Aorta (tissue), 5 donors: ENCODE measurements at regions not wholly inside any gene's neighbourhood (a gene's known extent, or its start where the extent isn't known, plus 50 kb on each side); places are given as distances from the start of the nearest gene placed in this dataset.
A peak's percentile ranks its signal among the peaks of the same experiment; 100 is the strongest.

Experiments used
- ATAC-seq: fragments of 200-7000 bp; cut with Tn5 transposase; one replicate; pipeline ENCODE4 v1.9.1; 2022; ENCODE audit warnings: moderate library complexity; ENCODE audit not compliant: low FRiP score
- DNase-seq, 2 donors: peaks; one replicate each; pipeline ENCODE4 v3.0.0-alpha.2; 2020
- H3K27ac ChIP-seq, 2 donors: one replicate each; pipeline ENCODE4 v1.5.1; 2013; ENCODE audit warnings: low read length in 2 of 2, mild to moderate bottlenecking in 2 of 2, moderate library complexity in 2 of 2, control low read depth in 1 of 2, inconsistent platforms in 1 of 2, low read depth in 1 of 2
- H3K27me3 ChIP-seq, 2 donors: one replicate each; pipeline ENCODE4 v1.6.1; 2013; ENCODE audit warnings: control low read depth in 1 of 2, low read length in 1 of 2, mild to moderate bottlenecking in 1 of 2, moderate library complexity in 1 of 2; ENCODE audit not compliant: insufficient read depth in 2 of 2, control insufficient read depth in 1 of 2
- H3K36me3 ChIP-seq, 2 donors: one replicate each; pipeline ENCODE4 v1.6.1; 2013; ENCODE audit warnings: control low read depth in 1 of 2, low read length in 1 of 2, mild to moderate bottlenecking in 1 of 2; ENCODE audit not compliant: insufficient read depth in 2 of 2, control insufficient read depth in 1 of 2
- H3K4me1 ChIP-seq, 2 donors: one replicate each; pipeline ENCODE4 v1.6.1; 2013; ENCODE audit warnings: low read length in 2 of 2, control low read depth in 1 of 2, mild to moderate bottlenecking in 1 of 2, moderate library complexity in 1 of 2; ENCODE audit not compliant: insufficient read depth in 2 of 2, control insufficient read depth in 1 of 2
- H3K4me3 ChIP-seq, 2 donors: one replicate each; pipeline ENCODE4 v1.5.1; 2013; ENCODE audit warnings: low read length in 2 of 2, control low read depth in 1 of 2, mild to moderate bottlenecking in 1 of 2
- H3K9me3 ChIP-seq: one replicate; pipeline ENCODE4 v1.6.1; 2013; ENCODE audit warnings: mild to moderate bottlenecking, low read length; ENCODE audit not compliant: control insufficient read depth
- WGBS, 2 donors: extraction: QIAGEN DNeasy Blood & Tissue Kit; methylation state at CpG; one replicate each; pipeline ENCODE4 v1.1.7; 2013; 5-methylcytosine and 5-hydroxymethylcytosine counted together
- intact Hi-C, 2 donors: fragments of 100-400 bp; cut with DNase I; formaldehyde crosslinking; loops; one replicate each; pipeline versions ENCODE4 v1.14.2 to v1.15.0; 2022
- donor health status: healthy with polysubstance abuse.
- donor health status: Bipolar disorder and iron deficiency.
- donor health status: DM: no; HTN: no; CAD: no.
- donor health status: DM: no; HTN: no; CAD: no.
- donor health status: DM: yes; HTN: yes; CAD: no.

DNA sequence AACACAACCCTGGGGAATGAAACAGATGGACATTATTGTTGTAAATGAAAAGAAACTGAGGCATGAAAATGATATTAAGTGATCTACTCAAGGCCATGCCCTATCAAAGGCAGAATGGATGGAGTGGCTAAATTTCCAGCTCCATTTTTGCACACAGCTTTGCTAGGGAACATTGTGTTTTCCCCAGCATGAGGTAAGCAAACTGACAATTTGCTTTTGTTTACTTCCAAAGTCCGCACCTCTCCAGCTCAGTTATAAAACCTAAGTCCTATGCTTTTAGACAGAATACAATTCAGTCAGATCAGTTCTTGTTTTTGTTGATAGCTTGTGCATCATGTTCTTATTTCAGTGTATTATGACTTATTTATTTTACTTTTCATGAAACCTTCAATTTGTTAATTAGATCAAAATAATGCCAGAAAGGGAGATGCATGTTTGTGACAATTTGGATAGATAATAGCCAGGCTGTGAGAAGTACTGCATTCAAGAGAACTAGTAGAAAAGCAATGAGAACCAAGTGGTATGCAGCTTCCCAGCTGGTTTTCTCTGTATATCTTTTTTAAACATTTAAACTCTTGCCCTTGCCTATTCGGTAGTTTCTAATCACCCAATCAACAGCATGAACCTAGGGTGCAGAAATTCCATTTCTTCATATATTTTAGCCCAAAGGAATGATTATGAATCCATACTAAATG lies 380.8 kb downstream of the SPATA31D1 start:
- intact Hi-C loops, result no loop called here
- 70 to 77% methylated on average over 2 of the region's 2 CpGs for WGBS, 2 donors

DNA sequence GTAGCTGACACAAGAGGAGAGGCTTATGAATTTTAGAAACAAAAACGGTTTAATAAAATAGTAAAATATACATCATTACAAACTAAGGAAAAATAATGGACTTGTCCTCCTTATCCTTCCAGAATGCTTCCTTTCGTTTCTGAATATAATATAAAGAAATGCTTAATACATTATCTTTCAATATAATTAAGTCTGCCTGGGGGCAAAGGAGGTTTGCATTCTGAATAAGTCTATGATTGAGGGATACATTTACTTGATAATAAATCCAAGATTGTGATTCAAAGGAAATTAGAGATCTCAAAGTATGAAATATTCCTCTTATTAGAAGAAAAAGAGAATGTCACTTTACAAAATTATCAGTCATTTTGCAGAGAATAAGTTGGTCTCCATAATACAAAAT lies 386.5 kb downstream of the SPATA31D1 start:
- no peak for ATAC-seq
- intact Hi-C loops, result no loop called here
- Histone ChIP-seq H3K4me1 (no peaks in the 10 kb centered on the region), H3K4me3 (no peak overlapping the region), H3K27ac (no peak overlapping the region), H3K27me3 (no peaks in the 10 kb centered on the region), H3K9me3 (no peaks in the 10 kb centered on the region), H3K36me3 (no peaks in the 10 kb centered on the region)
- 83 to 85% methylated on average over 2 of the region's 2 CpGs for WGBS, 2 donors
- no peak for DNase-seq

More for the DNA sequence above, 380.8 kb downstream of the SPATA31D1 start:
- Histone ChIP-seq H3K36me3 (no peaks in the 10 kb centered on the region), H3K27ac (no peak overlapping the region), H3K4me1 (no peaks in the 10 kb centered on the region), H3K4me3 (no peak overlapping the region), H3K27me3 (no peaks in the 10 kb centered on the region), H3K9me3 (no peaks in the 10 kb centered on the region)
- ATAC-seq (no peak), DNase-seq (no peak)

DNA sequence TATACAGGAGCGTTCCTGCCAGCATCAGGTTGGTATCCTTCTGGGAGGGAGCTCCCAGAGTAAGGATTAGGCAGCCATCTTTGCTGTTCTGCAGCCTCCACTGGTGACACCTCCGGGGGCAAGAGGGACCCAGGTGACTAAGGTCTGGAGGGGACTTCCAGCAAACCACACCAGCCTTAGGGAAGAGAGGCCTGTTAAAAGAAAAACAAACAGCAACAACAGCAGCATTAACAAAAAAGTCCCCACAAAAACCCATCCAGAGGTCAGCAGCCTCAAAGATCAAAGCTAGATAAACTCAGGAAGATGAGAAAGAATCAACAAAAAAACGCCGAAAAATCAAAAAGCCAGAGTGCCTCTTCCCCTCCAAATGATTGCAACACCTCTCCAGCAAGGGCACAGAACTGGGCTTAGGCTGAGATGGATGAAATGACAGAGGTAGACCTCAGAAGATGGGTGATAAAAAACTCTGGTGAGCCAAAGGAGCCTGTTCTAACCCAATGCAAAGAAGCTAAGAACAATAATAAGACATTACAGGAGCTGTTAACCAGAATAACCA lies 388.2 kb downstream of the SPATA31D1 start:
- no peak overlapping the region for H3K27ac ChIP-seq
- intact Hi-C loops, result no loop called here
- H3K9me3 ChIP-seq, result no peaks in the 10 kb centered on the region
- H3K27me3 ChIP-seq, result no peaks in the 10 kb centered on the region
- WGBS, 2 donors, result 89 to 93% methylated on average over 4 of the region's 4 CpGs
- H3K36me3 ChIP-seq, result no peaks in the 10 kb centered on the region
- DNase-seq (no peak), ATAC-seq (no peak)
- no peaks in the 10 kb centered on the region for H3K4me1 ChIP-seq
- H3K4me3 ChIP-seq, result no peak overlapping the region

DNA sequence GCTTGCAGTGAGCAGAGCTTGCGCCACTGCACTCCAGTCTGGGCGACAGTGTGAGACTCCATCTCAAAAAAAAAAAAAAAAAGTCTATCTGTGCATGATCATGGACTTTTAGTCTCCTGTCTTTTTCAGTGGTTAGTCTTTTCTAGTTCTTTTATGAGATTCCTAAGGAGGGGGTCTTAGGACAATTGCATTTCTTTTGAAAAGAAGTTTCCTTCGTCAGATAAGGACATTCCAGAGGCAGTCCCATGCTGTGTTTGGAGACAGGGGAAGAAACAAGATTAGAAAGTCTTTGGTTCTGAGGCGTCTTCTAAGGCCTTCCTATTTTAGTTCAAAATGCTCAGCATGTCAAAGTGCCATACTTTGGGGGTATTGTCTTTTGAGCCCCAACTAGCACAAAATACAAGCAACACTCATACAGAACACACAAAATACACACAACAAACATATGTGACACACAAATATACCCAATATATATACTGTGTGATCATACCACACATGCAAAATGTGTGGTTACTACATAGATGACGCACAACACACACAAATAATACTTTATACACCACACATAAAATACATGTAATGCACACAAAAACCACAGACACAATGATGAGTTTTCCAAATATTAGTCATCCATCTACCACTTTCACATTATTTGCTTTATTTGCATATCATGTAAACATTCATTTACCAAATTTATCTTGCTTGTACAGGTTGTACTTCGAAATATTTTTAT lies 394.5 kb downstream of the SPATA31D1 start:
- H3K36me3 ChIP-seq, result no peaks in the 10 kb centered on the region
- DNase-seq (no peak), ATAC-seq (no peak)
- H3K9me3 ChIP-seq, result no peaks in the 10 kb centered on the region
- H3K4me3 ChIP-seq, result no peak overlapping the region
- H3K27me3 ChIP-seq, result no peaks in the 10 kb centered on the region
- intact Hi-C loops, result no loop called here
- H3K27ac ChIP-seq, result no peak overlapping the region
- H3K4me1 ChIP-seq, result no peaks in the 10 kb centered on the region
- WGBS, 2 donors, result 87 to 88% methylated on average over 6 of the region's 6 CpGs

DNA sequence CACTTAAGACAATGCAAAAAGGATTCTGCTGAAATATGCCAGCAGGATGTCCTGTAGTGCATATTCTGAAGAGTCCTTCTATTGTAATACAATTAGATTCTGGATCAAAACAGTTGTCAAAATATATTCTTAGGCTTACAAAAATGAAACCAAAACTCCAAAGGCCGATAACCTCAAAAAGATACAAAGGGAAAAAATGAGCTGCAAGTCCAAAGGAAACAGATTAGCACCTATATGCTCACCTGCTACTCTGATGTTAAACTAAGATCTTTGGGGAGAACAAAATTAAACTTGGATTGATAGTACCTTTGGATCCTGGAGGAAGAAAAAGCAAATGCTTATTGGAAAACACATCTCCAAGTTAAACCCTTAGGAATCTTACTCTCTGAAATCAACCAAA lies 397.1 kb downstream of the SPATA31D1 start:
- H3K27me3 ChIP-seq, result no peaks in the 10 kb centered on the region
- H3K4me3 ChIP-seq, result no peak overlapping the region
- 78 to 84% methylated on average over 1 of the region's 1 CpG for WGBS, 2 donors
- DNase-seq (no peak), ATAC-seq (no peak)
- no peak overlapping the region for H3K27ac ChIP-seq
- H3K4me1 ChIP-seq, result no peaks in the 10 kb centered on the region
- intact Hi-C loops, result no loop called here
- no peaks in the 10 kb centered on the region for H3K9me3 ChIP-seq
- H3K36me3 ChIP-seq, result no peaks in the 10 kb centered on the region

DNA sequence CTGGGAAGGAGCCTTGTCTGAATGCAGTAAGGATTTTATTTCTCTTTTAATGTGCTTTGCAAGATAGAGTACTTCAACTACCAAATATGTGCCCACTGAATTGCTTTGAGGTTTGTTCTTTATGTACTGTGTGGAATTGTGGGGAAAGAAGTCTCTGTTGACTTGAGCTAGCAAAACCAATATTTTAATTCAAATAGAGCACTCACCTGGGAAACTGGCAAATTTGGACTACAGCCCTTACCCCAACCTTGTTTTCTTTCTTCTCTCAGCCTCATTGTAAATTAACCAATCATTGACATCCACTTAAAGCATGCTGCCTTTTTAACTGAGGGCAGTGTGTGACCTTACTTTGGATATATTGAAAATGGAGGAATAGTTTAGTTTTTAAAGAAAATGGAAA lies 409.0 kb downstream of the SPATA31D1 start:
- intact Hi-C loops, result no loop called here
- Histone ChIP-seq H3K4me3 (no peak overlapping the region), H3K4me1 (no peaks in the 10 kb centered on the region), H3K36me3 (no peaks in the 10 kb centered on the region), H3K27me3 (no peaks in the 10 kb centered on the region), H3K9me3 (no peaks in the 10 kb centered on the region), H3K27ac (no peak overlapping the region)
- ATAC-seq (no peak), DNase-seq (no peak)

DNA sequence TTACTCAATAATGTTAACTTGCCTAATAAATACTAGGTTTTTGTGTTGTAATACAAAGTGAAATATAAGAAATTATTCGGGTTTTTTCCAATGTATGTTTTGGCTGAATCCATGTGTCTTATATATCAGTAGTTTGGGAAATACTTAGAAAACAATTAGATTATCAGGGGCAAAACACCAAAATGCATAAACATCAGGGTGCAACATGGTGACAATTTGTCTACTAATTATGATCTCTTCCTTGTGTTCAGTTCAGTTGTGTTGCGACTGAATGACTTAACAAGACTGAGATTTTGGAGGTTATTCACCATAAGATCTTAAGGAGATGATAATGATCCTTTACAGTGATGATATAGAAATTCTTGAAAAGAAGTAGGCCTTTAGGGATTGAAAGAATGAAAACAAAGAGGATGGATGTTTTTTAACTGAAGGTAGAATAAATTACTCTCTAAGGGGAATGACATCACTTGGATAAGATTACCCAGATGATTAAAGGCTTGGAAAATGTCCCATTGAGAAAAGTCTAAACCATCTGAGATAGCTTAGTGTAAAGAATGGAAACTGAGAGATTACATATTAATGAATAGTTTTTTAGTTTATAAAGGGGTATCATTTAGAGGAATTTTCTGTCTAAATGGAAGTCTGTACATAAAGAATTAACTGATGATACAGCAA lies 415.8 kb downstream of the SPATA31D1 start:
- ATAC-seq (no peak), DNase-seq (no peak)
- Histone ChIP-seq H3K4me1 (no peaks in the 10 kb centered on the region), H3K27ac (no peak overlapping the region), H3K36me3 (no peaks in the 10 kb centered on the region), H3K9me3 (no peaks in the 10 kb centered on the region), H3K27me3 (no peaks in the 10 kb centered on the region), H3K4me3 (no peak overlapping the region)
- WGBS, 2 donors, result 93% methylated on average over 2 of the region's 2 CpGs
- intact Hi-C loops, result no loop called here

DNA sequence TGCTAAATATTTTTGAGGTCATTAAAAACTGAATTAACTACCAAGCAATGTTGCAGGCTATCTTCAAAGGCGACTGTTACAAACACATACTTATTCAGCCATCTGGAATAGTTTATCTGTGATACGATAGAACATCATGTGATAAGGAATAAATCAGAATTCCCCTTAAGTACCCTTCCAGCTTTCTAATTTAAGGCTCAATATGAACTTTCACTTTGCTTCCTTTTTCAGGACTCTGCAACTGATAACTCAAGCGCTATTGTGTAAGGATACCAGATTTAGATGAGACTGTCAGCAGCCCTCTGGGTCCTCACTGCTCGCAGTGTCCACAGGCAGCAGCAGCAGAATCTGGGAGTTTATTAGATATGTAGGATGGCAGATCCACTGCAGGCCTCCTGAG lies 416.3 kb downstream of the SPATA31D1 start:
- H3K4me3 ChIP-seq, result no peak overlapping the region
- DNase-seq (no peak), ATAC-seq (peak; percentile 68)
- H3K9me3 ChIP-seq, result no peaks in the 10 kb centered on the region
- intact Hi-C loops, result no loop called here
- H3K4me1 ChIP-seq, result no peaks in the 10 kb centered on the region
- H3K27me3 ChIP-seq, result no peaks in the 10 kb centered on the region
- H3K36me3 ChIP-seq, result no peaks in the 10 kb centered on the region
- WGBS, 2 donors, result 61 to 65% methylated on average over 4 of the region's 4 CpGs
- H3K27ac ChIP-seq, result no peak overlapping the region
